MCF 10A (cell line): ENCODE measurements at regions not wholly inside any gene's neighbourhood (a gene's known extent, or its start where the extent isn't known, plus 50 kb on each side); places are given as distances from the start of the nearest gene placed in this dataset.

Source experiments
- BruUV-seq: library from RNA; stranded (reverse); fragments of 400-500 nt; replicated peaks from 2 replicates; lab custom pipeline; 2021; lab: Mats Ljungman, UMichigan
- CTCF ChIA-PET: fragments of 300-600 bp; sonication (Branson Sonifier 250); formaldehyde crosslinking; extraction: SDS; loops from one replicate; lab custom pipeline; 2021; ENCODE audit warnings: antibody characterized with exemption, inconsistent platforms; lab: Yijun Ruan, JAX
- POLR2A ChIA-PET: fragments of 300-600, 350-650 bp; sonication (Branson Sonifier 250); formaldehyde crosslinking; extraction: SDS; loops from one replicate; lab custom pipeline; 2020; ENCODE audit warnings: antibody characterized with exemption, inconsistent platforms; lab: Yijun Ruan, JAX
- DNase-seq: peaks from one replicate; pipeline ENCODE4 v3.0.0-alpha.2; 2018; ENCODE audit not compliant: unreplicated experiment
- H3K27ac Mint-ChIP-seq: one replicate; pipeline ENCODE4 v1.8.0; 2022; ENCODE audit warnings: mild to moderate bottlenecking, low read depth, mixed read lengths; ENCODE audit not compliant: unreplicated experiment
- H3K27me3 Mint-ChIP-seq: one replicate; pipeline ENCODE4 v1.8.0; 2022; ENCODE audit warnings: mixed read lengths; ENCODE audit not compliant: insufficient read depth, unreplicated experiment
- H3K36me3 Mint-ChIP-seq: one replicate; pipeline ENCODE4 v1.8.0; 2022; ENCODE audit warnings: mild to moderate bottlenecking, moderate library complexity, mixed read lengths; ENCODE audit not compliant: insufficient read depth, unreplicated experiment
- H3K4me1 Mint-ChIP-seq: one replicate; pipeline ENCODE4 v1.8.0; 2022; ENCODE audit warnings: mixed read lengths; ENCODE audit not compliant: insufficient read depth, unreplicated experiment
- H3K4me3 Mint-ChIP-seq: one replicate; pipeline ENCODE4 v1.8.0; 2022; ENCODE audit warnings: mild to moderate bottlenecking, moderate library complexity, mixed read lengths; ENCODE audit not compliant: unreplicated experiment
- H3K9me3 Mint-ChIP-seq: one replicate; pipeline ENCODE4 v1.8.0; 2022; ENCODE audit warnings: mixed read lengths; ENCODE audit not compliant: unreplicated experiment
- intact Hi-C: fragments of 100-400 bp; cut with micrococcal nuclease; formaldehyde crosslinking; loops from 2 replicates; pipeline ENCODE4 v1.14.1; 2022
- TF ChIP-seq, protein P1 (sequence below): fragments of 200-600 bp; IDR thresholded peaks from one replicate; pipeline ENCODE4 v1.8.0; 2022; ENCODE audit warnings: antibody characterized with exemption, mild to moderate bottlenecking; ENCODE audit not compliant: unreplicated experiment

GRCh38 chr4:146098397-146098796 lies 77.1 kb upstream of the LSM6 start:
- H3K4me1 Mint-ChIP-seq = no peaks in the 10 kb centered on the region
- ChIA-PET POLR2A (interaction anchor here (0.6 kb wide), 1 partner anchor 105 kb away, joined by 3 read pairs; no protein-coding TSS in a partner anchor), CTCF (interaction anchor here (0.6 to 0.7 kb wide), 2 partner anchors 21 to 1049 kb away, joined by 3 read pairs; no protein-coding TSS in a partner anchor)
- TF ChIP-seq, protein P1, sequence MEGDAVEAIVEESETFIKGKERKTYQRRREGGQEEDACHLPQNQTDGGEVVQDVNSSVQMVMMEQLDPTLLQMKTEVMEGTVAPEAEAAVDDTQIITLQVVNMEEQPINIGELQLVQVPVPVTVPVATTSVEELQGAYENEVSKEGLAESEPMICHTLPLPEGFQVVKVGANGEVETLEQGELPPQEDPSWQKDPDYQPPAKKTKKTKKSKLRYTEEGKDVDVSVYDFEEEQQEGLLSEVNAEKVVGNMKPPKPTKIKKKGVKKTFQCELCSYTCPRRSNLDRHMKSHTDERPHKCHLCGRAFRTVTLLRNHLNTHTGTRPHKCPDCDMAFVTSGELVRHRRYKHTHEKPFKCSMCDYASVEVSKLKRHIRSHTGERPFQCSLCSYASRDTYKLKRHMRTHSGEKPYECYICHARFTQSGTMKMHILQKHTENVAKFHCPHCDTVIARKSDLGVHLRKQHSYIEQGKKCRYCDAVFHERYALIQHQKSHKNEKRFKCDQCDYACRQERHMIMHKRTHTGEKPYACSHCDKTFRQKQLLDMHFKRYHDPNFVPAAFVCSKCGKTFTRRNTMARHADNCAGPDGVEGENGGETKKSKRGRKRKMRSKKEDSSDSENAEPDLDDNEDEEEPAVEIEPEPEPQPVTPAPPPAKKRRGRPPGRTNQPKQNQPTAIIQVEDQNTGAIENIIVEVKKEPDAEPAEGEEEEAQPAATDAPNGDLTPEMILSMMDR = no peak
- no peaks in the 10 kb centered on the region for H3K27me3 Mint-ChIP-seq
- no peak overlapping the region for H3K27ac Mint-ChIP-seq
- no peaks in the 10 kb centered on the region for H3K9me3 Mint-ChIP-seq
- no peaks in the 10 kb centered on the region for H3K36me3 Mint-ChIP-seq
- intact Hi-C loops = loop anchor here (5.0 kb wide), 1 partner anchor 239 kb away; no protein-coding TSS in a partner anchor
- BruUV-seq = no TSS peak
- no peak for DNase-seq
- H3K4me3 Mint-ChIP-seq = no peak overlapping the region

DNA sequence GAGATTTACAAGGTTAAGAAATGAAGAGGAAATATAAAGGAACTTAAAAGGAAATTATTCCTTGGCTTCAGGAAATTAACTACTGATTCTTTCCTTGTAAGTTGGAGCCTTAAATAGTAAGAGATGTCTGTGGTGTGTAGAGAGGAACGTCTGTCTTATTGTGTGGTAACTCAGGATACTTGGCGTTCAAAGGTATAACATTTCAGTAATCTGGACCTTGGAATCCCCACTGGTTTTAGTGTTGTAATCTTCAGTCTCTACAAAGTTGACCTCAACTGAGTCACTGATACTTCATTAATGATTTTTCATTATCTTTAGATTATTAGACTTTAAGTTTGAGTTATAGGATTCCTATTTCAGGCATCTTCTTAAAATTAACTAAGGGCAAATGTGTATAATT lies 79.1 kb upstream of the LSM6 start:
- Mint-ChIP-seq H3K27me3 (no peaks in the 10 kb centered on the region), H3K4me3 (no peak overlapping the region), H3K4me1 (no peaks in the 10 kb centered on the region), H3K9me3 (no peaks in the 10 kb centered on the region), H3K27ac (no peak overlapping the region), H3K36me3 (no peaks in the 10 kb centered on the region)
- TF ChIP-seq, protein P1 = no peak
- ChIA-PET CTCF (interaction anchor here (0.6 to 3.4 kb wide), 8 partner anchors 12 to 322 kb away, joined by 3 to 32 read pairs (median 5); no protein-coding TSS in a partner anchor), POLR2A (no interaction called here)
- no TSS peak for BruUV-seq
- no peak for DNase-seq
- intact Hi-C loops = loop anchor here (5.0 kb wide), 1 partner anchor 241 kb away; no protein-coding TSS in a partner anchor

- Mint-ChIP-seq H3K27ac (no peak overlapping the region), H3K27me3 (no peaks in the 10 kb centered on the region), H3K4me3 (no peak overlapping the region), H3K9me3 (no peaks in the 10 kb centered on the region), H3K4me1 (no peaks in the 10 kb centered on the region), H3K36me3 (no peaks in the 10 kb centered on the region)
- BruUV-seq = no TSS peak
- intact Hi-C loops = loop anchor here (1.0 to 5.0 kb wide), 3 partner anchors 80 to 820 kb away; no protein-coding TSS in a partner anchor
- TF ChIP-seq, protein P1 = no peak
- ChIA-PET CTCF (interaction anchor here (0.6 to 3.4 kb wide), 34 partner anchors 8 to 998 kb away, joined by 3 to 32 read pairs (median 4); partner anchors contain the start of gene LSM6), POLR2A (interaction anchor here (0.7 to 1.3 kb wide), 4 partner anchors 14 to 341 kb away, joined by 3 to 5 read pairs (median 4); partner anchors contain the start of gene LSM6)
- DNase-seq = no peak
These were observed 79.7 kb upstream of the LSM6 start for GRCh38 chr4:146095860-146096259.

DNA sequence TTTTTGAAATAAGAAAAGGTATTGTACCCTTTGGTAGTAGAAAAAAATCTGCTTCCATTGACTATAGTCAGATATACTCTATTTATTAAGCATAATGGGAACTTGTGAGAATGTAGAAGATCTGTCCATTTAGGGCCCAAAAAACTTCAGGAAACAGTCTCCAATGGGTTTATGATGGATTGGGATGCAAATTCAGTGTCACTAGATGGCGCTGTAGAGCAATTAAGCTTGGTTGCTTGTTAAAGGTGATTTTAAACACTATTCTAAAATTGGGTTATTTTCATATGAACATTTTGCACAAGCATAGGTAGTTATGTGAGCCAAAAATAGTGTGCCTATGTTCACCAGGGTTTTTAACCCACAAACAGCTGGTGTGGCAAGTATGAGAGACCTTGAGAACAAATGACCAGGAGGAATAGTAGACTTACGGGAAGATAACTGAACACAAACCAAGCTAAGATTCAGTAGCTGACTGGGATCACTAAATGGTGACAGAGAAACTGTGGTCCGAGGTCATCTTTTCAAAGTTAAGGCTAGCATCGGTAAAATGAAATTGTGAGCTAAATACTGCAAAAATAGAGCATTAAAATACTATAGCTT lies 80.3 kb upstream of the LSM6 start:
- TF ChIP-seq, protein P1 = peak; percentile 72
- no peaks in the 10 kb centered on the region for H3K4me1 Mint-ChIP-seq
- H3K4me3 Mint-ChIP-seq = no peak overlapping the region
- peak; percentile 79 for DNase-seq
- H3K27ac Mint-ChIP-seq = no peak overlapping the region
- CTCF ChIA-PET = interaction anchor here (0.6 to 3.4 kb wide), 37 partner anchors 9 to 999 kb away, joined by 3 to 32 read pairs (median 4); partner anchors contain the start of gene LSM6
- no peaks in the 10 kb centered on the region for H3K27me3 Mint-ChIP-seq
- no peaks in the 10 kb centered on the region for H3K9me3 Mint-ChIP-seq
- no TSS peak for BruUV-seq
- no peaks in the 10 kb centered on the region for H3K36me3 Mint-ChIP-seq
- intact Hi-C loops = loop anchor here (1.0 to 5.0 kb wide), 3 partner anchors 81 to 821 kb away; no protein-coding TSS in a partner anchor
- POLR2A ChIA-PET = interaction anchor here (0.6 to 1.3 kb wide), 6 partner anchors 15 to 341 kb away, joined by 3 to 5 read pairs (median 3); partner anchors contain the start of gene LSM6
